ENCODE measurements at regions not wholly inside any gene's neighbourhood (a gene's known extent, or its start where the extent isn't known, plus 50 kb on each side); places are given as distances from the start of the nearest gene placed in this dataset.
"Not testable (repeated sequence)": the region's sequence is repeated elsewhere in the genome, so short reads cannot be mapped to it uniquely, and the experiment has no call there.

DNA sequence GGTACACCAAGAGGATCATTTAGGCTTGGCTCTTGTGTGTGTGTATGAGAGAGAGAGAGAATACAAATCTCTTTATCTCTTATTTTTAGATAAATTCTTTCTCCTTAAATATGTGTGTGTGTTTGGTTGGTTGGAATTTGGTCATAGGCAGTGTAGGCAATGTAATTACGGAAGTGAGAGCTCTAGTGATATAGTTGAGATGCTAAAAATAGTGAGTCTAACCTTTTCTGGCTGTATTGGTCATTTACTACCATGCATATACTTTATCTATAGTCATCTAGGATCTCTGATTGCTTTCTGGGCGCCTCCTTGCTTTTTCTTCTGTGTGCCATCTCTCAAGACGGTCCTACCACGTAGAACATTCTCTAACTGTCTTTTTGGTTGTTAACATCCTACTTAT, 250.2 kb downstream of the NUF2 start:
- no peak for FAIRE-seq
- no peak for DNase-seq (ENCODE audit: insufficient read length, low spot score)

DNA sequence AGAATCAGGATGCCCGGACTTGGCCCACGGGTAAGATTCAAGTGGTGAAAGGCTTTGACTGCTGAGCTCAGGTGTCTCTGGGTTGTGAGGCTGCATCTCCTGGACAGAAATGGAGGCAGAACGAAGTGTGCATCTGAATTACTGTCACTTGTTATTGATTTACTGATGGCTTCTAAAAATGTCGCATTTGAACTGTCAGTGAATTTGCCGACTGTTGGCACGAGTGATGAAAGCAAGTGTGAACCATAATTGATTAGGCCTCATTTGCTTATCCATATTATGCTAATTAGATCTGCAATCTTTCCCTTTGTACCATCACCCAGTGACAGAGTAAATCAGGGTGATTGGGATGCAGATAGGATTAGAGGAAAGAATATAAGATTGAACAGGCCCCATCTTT, 252.4 kb downstream of the NUF2 start:
- DNase-seq (ENCODE audit: insufficient read length, low spot score), result no peak
- no peak for FAIRE-seq
- no peak for TF ChIP-seq POLR2A (IDR thresholded peaks at IDR 0.05; ENCODE audit: low read depth, low read length)

More for the DNA sequence above, 250.2 kb downstream of the NUF2 start:
- no peak for TF ChIP-seq POLR2A (IDR thresholded peaks at IDR 0.05; ENCODE audit: low read depth, low read length)

DNA sequence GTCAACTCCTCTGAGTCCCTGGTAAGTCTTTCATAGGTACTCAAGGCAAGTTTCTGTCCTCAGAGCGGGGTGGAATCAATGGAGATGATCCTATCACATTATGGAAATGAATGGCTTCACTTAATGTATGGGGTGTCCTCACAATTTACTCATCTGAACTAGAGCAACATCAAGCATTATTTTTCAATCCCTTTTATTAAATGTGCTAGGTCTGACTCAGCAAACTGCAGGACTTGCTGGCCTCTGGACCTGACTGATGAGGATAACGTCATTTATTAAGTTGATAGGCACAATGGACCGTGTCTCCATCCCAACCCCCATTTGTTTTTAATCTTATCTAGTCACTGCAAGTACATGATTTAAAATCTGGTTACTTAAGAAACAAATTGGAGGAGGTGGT, 259.2 kb downstream of the NUF2 start:
- FAIRE-seq, result no peak
- DNase-seq (ENCODE audit: insufficient read length, low spot score), result no peak
- TF ChIP-seq POLR2A (IDR thresholded peaks at IDR 0.05; ENCODE audit: low read depth, low read length), result no peak

DNA sequence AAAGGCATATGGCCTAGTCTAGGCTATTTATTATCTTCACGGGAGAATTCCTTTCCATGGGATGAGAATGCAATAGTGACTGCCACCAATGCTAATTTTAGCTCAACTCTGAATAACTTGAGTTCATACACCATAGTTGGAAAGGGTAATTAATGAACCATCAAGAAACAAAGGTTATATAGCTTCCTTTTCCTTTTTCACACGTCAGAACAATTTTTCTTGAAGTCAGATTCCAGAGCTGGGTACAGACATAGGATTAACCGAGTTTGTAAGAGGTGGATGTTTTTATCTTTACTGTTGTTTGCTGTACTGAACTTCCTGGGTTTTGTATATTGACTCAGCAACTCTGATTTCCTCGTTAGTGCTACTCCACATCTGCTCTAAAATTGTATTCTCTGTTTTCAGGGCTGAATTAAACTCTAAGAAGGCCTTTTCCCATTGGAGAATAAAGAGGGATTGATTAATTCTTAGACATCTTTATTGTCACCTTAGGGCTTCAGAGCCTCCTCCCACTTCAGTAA, 262.0 kb downstream of the NUF2 start:
- TF ChIP-seq POLR2A (IDR thresholded peaks at IDR 0.05; ENCODE audit: low read depth, low read length), result no peak
- no peak for FAIRE-seq
- DNase-seq (ENCODE audit: insufficient read length, low spot score), result no peak

- no peak for DNase-seq (ENCODE audit: insufficient read length, low spot score)
- no peak for TF ChIP-seq POLR2A (IDR thresholded peaks at IDR 0.05; ENCODE audit: low read depth, low read length)
- no peak for FAIRE-seq
Measured at GRCh38 chr1:163585796-163586195, 264.0 kb downstream of the NUF2 start.

DNA sequence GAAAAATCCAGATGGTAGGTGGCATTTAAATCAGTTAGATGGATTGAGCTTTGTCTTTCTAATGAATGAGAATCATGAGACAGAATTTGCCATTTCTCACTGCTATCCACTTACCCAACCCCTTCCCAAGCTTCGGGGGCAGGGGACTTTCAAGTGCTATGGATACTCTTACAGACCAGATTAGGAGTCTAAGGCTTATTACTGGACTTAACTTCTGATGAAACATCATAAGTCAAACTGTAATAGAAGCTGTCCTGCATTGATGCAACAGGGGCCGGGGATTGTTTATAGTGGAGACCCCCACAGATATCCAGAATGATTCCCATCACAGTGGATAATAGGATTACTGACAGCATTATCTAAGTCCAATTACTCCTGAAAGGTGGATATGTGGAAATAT, 267.0 kb downstream of the NUF2 start:
- TF ChIP-seq POLR2A (IDR thresholded peaks at IDR 0.05; ENCODE audit: low read depth, low read length), result no peak
- DNase-seq (ENCODE audit: insufficient read length, low spot score) (no peak), FAIRE-seq (no peak)

DNA sequence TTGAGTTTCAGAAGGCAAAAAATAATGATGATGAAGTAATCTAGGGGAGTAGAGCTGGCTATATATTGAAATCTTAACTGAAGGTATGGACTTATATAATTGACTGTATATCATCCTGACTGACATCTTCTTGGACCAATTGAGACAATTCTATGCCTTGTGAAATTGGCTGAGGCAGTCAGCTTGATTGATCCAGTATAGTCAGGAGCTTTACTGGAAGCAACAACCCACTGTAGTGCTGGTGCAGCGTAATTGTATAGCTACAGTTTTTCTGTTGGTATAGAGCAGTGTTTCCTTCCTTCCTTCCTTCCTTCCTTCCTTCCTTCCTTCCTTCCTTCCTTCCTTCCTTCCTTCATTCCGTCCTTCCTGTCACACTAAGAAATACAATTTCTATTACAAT, 268.0 kb downstream of the NUF2 start:
- TF ChIP-seq POLR2A (IDR thresholded peaks at IDR 0.05; ENCODE audit: low read depth, low read length), result no peak
- no peak for FAIRE-seq
- no peak for DNase-seq (ENCODE audit: insufficient read length, low spot score)

DNA sequence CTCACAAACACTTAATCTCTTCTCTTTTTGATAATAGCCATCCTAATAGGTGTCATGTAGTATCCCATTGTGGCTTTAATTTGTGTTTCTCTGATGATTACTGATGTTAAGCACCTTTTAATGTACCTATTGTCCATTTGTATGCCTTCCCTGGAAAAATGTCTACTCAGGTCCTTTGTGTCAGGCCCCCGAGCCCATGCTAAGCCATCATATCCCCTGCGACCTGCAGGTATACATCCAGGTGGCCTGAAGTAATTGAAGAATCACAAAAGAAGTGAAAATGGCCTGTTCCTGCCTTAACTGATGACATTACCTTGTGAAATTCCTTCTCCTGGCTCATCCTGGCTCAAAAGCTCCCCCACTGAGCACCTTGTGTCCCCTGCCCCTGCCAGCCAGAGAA, 269.4 kb downstream of the NUF2 start:
- not testable (repeated sequence) for DNase-seq (ENCODE audit: insufficient read length, low spot score); FAIRE-seq

- FAIRE-seq; DNase-seq (ENCODE audit: insufficient read length, low spot score): not testable (repeated sequence)
Measured at GRCh38 chr1:163592623-163593022, 270.9 kb downstream of the NUF2 start.

DNA sequence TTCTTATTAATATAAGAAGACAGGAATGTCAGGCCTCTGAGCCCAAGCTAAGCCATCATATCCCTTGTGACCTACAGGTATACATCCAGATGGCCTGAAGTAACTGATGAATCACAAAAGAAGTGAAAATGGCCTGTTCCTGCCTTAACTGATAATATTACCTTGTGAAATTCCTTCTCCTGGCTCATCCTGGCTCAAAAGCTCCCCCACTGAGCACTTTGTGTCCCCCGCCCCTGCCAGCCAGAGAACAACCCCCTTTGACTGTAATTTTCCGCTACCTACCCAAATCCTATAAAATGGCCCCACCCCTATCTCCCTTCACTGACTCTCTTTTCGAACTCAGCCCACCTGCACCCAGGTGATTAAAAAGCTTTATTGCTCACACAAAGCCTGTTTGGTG, 274.4 kb downstream of the NUF2 start:
- not testable (repeated sequence) for FAIRE-seq; DNase-seq (ENCODE audit: insufficient read length, low spot score)

DNA sequence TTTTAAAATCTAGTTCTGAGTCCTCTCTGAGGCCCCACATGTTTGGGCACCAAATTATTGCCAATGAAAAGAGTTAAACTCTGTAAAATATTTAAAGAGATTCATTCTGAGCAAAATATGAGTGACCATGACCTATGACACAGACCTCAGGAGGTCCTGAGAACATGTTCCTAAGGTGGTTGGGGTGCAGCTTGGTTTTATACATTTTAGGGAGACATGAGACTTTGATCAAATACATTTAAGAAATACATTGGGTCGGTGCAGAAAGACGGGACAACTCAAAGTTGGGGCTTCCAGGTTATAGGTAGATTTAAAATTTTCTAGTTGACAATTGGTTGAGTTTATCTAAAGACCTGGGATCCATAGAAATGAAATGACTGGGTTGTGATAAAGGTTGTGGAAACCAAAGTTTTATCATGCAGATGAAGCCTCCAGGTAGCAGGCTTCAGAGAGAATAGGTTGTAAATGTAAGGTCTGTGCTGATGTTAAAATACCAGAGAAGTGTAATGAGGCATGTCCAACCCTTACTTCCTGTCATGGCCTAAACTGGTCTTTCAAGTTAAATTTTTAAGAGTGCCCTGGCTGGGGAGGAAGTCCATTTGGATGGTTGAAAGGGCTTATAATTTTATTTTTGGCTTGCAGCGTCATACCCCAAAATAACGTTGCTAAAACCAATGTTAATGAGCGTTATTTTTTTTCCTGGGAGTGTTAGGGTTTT, 274.9 kb downstream of the NUF2 start:
- DNase-seq (ENCODE audit: insufficient read length, low spot score), result no peak
- FAIRE-seq, result no peak

GRCh38 chr1:163604321-163604720, 282.6 kb downstream of the NUF2 start:
- no peak for TF ChIP-seq POLR2A (IDR thresholded peaks at IDR 0.05; ENCODE audit: low read depth, low read length)
- DNase-seq (ENCODE audit: insufficient read length, low spot score) (no peak), FAIRE-seq (no peak)

More for the DNA sequence above, 274.9 kb downstream of the NUF2 start:
- TF ChIP-seq POLR2A (IDR thresholded peaks at IDR 0.05; ENCODE audit: low read depth, low read length), result no peak

DNA sequence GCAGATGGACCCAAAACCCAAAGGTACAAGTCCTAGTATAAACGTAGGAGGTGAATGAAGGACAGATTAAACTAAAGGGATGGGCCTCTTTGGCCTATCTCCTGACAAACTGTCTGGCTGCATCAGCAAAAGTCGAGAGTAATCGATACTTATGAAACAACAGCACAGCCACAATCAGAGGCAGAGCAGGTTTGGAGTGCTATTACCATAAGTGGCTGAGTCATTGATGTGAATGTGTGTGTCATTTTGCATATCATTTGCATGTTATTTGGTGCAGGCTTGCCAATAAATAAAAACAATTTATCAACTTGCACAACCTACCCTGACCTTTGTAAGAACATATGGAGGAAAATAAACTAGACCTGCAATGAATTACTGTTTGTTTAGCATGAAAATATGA, 283.1 kb downstream of the NUF2 start:
- no peak for TF ChIP-seq POLR2A (IDR thresholded peaks at IDR 0.05; ENCODE audit: low read depth, low read length)
- FAIRE-seq (no peak), DNase-seq (ENCODE audit: insufficient read length, low spot score) (no peak)

DNA sequence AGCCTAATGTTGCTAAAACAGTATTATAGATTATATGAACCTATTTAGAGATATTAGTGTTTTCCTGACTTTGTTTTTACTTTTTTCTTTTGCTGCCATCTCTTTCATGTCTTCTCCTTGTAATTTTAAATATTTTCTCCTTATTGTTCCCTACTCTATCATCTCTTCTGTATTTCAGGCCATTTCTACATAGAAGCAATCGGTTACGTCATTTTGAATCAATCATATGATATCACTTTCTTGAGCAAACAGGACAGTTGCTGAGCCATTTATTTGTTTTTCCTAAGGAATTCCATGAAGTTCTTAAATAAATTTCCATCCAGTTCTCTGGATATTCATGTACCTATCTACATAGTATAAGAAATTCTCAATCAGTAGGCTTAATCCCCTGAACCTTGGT, 287.2 kb downstream of the NUF2 start:
- DNase-seq (ENCODE audit: insufficient read length, low spot score) (no peak), FAIRE-seq (no peak)
- TF ChIP-seq POLR2A (IDR thresholded peaks at IDR 0.05; ENCODE audit: low read depth, low read length), result no peak

GRCh38 chr1:163609858-163610257, 288.1 kb downstream of the NUF2 start:
- DNase-seq (ENCODE audit: insufficient read length, low spot score), result no peak
- no peak for FAIRE-seq
- no peak for TF ChIP-seq POLR2A (IDR thresholded peaks at IDR 0.05; ENCODE audit: low read depth, low read length)

DNA sequence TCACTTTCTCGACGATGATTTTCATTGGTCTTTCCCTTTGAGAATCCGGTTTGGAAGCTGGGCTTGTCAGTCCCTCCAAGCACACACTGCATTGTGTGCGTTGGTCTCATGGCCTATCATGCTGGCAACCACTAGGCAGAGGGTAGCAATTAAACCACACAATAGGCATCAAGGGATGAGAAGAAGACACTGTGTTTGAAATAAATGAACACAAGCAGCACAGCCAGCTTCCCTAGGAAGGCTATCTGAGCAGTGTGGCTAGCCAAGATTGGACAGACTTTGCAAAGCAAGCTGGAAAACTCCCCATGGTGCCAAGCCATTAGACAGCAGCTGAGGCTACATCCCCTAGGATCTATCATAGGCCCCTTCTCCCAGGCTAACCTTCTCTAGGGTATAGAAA, 288.7 kb downstream of the NUF2 start:
- no peak for TF ChIP-seq POLR2A (IDR thresholded peaks at IDR 0.05; ENCODE audit: low read depth, low read length)
- no peak for FAIRE-seq
- no peak for DNase-seq (ENCODE audit: insufficient read length, low spot score)

Measured in H54 (cell line).